Loucy (cell line): ENCODE measurements at regions not wholly inside any gene's neighbourhood (a gene's known extent, or its start where the extent isn't known, plus 50 kb on each side); places are given as distances from the start of the nearest gene placed in this dataset.

Source experiments
- CTCF ChIP-seq: fragments of 200-600 bp; sonication (generic); conservative IDR thresholded peaks from 2 replicates; pipeline ENCODE4 v1.5.1; 2014; ENCODE audit warnings: mild to moderate bottlenecking, antibody characterized with exemption, low read length
- EZH2phosphoT487 ChIP-seq: fragments of 200-600 bp; IDR thresholded peaks from 2 replicates; pipeline ENCODE4 v1.6.1; 2018; ENCODE audit warnings: antibody characterized with exemption, mild to moderate bottlenecking, moderate library complexity, borderline replicate concordance

- TF ChIP-seq CTCF (no peak), EZH2phosphoT487 (no peak)
These were observed 1014.0 kb downstream of the SI start for GRCh38 chr3:164064298-164064697.
